HCT116 (cell line): ENCODE measurements at regions not wholly inside any gene's neighbourhood (a gene's known extent, or its start where the extent isn't known, plus 50 kb on each side); places are given as distances from the start of the nearest gene placed in this dataset.

Experiments used
- ATAC-seq: fragments of 200-7000 bp; cut with Tn5 transposase; 2 replicates; pipeline ENCODE4 v1.9.1; 2020; ENCODE audit warnings: mild to moderate bottlenecking, moderate library complexity
- BruUV-seq: library from RNA; stranded (reverse); fragments of 400-500 nt; replicated peaks from 2 replicates; lab custom pipeline; 2021; lab: Mats Ljungman, UMichigan
- CTCF ChIA-PET: fragments of 300-600 bp; sonication (Branson Sonifier 250); formaldehyde crosslinking; loops from one replicate; lab custom pipeline; 2021; ENCODE audit warnings: antibody characterized with exemption; lab: Charles Lee
- POLR2A ChIA-PET: fragments of 300-600, 350-600 bp; sonication (Branson Sonifier 250); formaldehyde crosslinking; loops from one replicate; lab custom pipeline; 2021; ENCODE audit warnings: antibody characterized with exemption; lab: Charles Lee
- RAD21 ChIA-PET, 2 experiments: fragments of 300-600 bp; sonication (Branson Sonifier 250); formaldehyde crosslinking; loops; one replicate each; lab custom pipeline; 2023; ENCODE audit warnings: low total read pairs in 2 of 2; ENCODE audit not compliant: uncharacterized antibody in 2 of 2, unreplicated experiment in 2 of 2, low non-redundant PET in 1 of 2; lab: Charles Lee
- DNase-seq: peaks from one replicate; pipeline ENCODE4 v3.0.0-alpha.2; 2010; ENCODE audit warnings: low read depth, low spot score
- H2AFZ ChIP-seq: fragments of 200-600 bp; shearing (Covaris generic), sonication (generic); 2 replicates; pipeline ENCODE4 v1.6.1; 2017; ENCODE audit warnings: low read depth, mixed run types, mixed read lengths, antibody characterized with exemption, low read length; ENCODE audit not compliant: poor library complexity, severe bottlenecking
- H3K27ac ChIP-seq: 2 replicates; pipeline ENCODE4 v1.5.1; 2012; ENCODE audit warnings: low read depth, low read length
- H3K27me3 ChIP-seq: fragments of 200-600 bp; sonication (generic); 2 replicates; pipeline ENCODE4 v1.6.1; 2016; ENCODE audit warnings: mixed run types, low read length, mixed read lengths; ENCODE audit not compliant: insufficient read depth
- H3K36me3 ChIP-seq, 2 experiments: fragments of 200-500 bp in 1 of 2; fragments of 200-600 bp in 1 of 2; sonication (Bioruptor generic) in 1 of 2; sonication (generic) in 1 of 2; 2 replicates each; pipeline versions ENCODE4 v1.5.1 to v1.6.1; 2014 to 2016; ENCODE audit warnings: low read length in 2 of 2, inconsistent platforms in 1 of 2, mixed read lengths in 1 of 2, mixed run types in 1 of 2; ENCODE audit not compliant: insufficient read depth in 2 of 2, control insufficient read depth in 1 of 2
- H3K4me1 ChIP-seq, 2 experiments: fragments of 200-600 bp in 1 of 2; sonication (generic) in 1 of 2; 2 replicates each; pipeline versions ENCODE4 v1.5.1 to v1.6.1; 2012 to 2017; ENCODE audit warnings: low read length in 2 of 2, inconsistent platforms in 1 of 2, mild to moderate bottlenecking in 1 of 2, mixed read lengths in 1 of 2, mixed run types in 1 of 2, moderate library complexity in 1 of 2; ENCODE audit not compliant: insufficient read depth in 2 of 2, control insufficient read depth in 1 of 2
- H3K4me2 ChIP-seq: fragments of 200-600 bp; sonication (generic); 2 replicates; pipeline ENCODE4 v1.6.1; 2017; ENCODE audit warnings: mixed run types, low read length, mixed read lengths
- H3K4me3 ChIP-seq, 2 experiments: fragments of 200-600 bp in 1 of 2; sonication (generic) in 1 of 2; replicated peaks in 1 of 2; 2 replicates each; pipeline ENCODE4 v1.5.1; 2011 to 2016; ENCODE audit warnings: low read length in 2 of 2, control low read depth in 1 of 2, low read depth in 1 of 2, mild to moderate bottlenecking in 1 of 2, mixed read lengths in 1 of 2, mixed run types in 1 of 2
- H3K79me2 ChIP-seq: fragments of 200-600 bp; sonication (generic); 2 replicates; pipeline ENCODE4 v1.6.1; 2017; ENCODE audit warnings: mild to moderate bottlenecking, mixed run types, low read length, moderate library complexity, mixed read lengths; ENCODE audit not compliant: insufficient read depth
- H3K9ac ChIP-seq: fragments of 200-600 bp; sonication (generic); 2 replicates; pipeline ENCODE4 v1.6.1; 2016; ENCODE audit warnings: low read length, mixed read lengths
- H3K9me2 ChIP-seq: fragments of 200-600 bp; sonication (generic), shearing (Covaris generic); 2 replicates; pipeline ENCODE4 v1.6.1; 2017; ENCODE audit warnings: mixed run types, mild to moderate bottlenecking, moderate library complexity; ENCODE audit not compliant: insufficient read depth
- H3K9me3 ChIP-seq, 2 experiments: fragments of 200-500 bp in 1 of 2; fragments of 200-600 bp in 1 of 2; sonication (Bioruptor generic) in 1 of 2; sonication (generic) in 1 of 2; 2 replicates each; pipeline ENCODE4 v1.6.1; 2014 to 2017; ENCODE audit warnings: low read length in 2 of 2, mixed read lengths in 2 of 2, inconsistent platforms in 1 of 2, low read depth in 1 of 2, mild to moderate bottlenecking in 1 of 2, mixed run types in 1 of 2, moderate library complexity in 1 of 2; ENCODE audit not compliant: control insufficient read depth in 1 of 2, insufficient read depth in 1 of 2
- H4K20me1 ChIP-seq: fragments of 200-600 bp; sonication (generic), shearing (Covaris generic); 2 replicates; pipeline ENCODE4 v1.6.1; 2017; ENCODE audit warnings: mixed run types, mild to moderate bottlenecking, moderate library complexity; ENCODE audit not compliant: insufficient read depth
- EZH2 ChIP-seq: fragments of 200-600 bp; sonication (generic); IDR thresholded peaks from 2 replicates; pipeline ENCODE4 v1.6.1; 2017; ENCODE audit warnings: antibody characterized with exemption, mixed run types
- POLR2A ChIP-seq: IDR thresholded peaks from 2 replicates; pipeline ENCODE4 v1.7.0; 2011; ENCODE audit warnings: borderline replicate concordance; ENCODE audit not compliant: insufficient read depth, insufficient read length; ENCODE audit errors: extremely low read depth
- POLR2AphosphoS5 ChIP-seq: IDR thresholded peaks from 2 replicates; pipeline ENCODE4 v1.6.1; 2011; ENCODE audit warnings: mild to moderate bottlenecking, low read depth, low read length, moderate library complexity
- RAD21 ChIP-seq: IDR thresholded peaks from 2 replicates; pipeline ENCODE4 v1.6.1; 2012; ENCODE audit warnings: low read depth, mild to moderate bottlenecking
- SIN3A ChIP-seq: IDR thresholded peaks from 2 replicates; pipeline ENCODE4 v1.6.1; 2012; ENCODE audit warnings: low read depth
- TCF7L2 ChIP-seq: IDR thresholded peaks from 2 replicates; pipeline ENCODE4 v1.7.0; 2011; ENCODE audit warnings: borderline replicate concordance, inconsistent platforms; ENCODE audit not compliant: insufficient read depth, insufficient read length; ENCODE audit errors: extremely low read depth
- intact Hi-C: fragments of 100-400 bp; cut with micrococcal nuclease; formaldehyde crosslinking; loops from 2 replicates; pipeline ENCODE4 v1.10.0; 2022
- TF ChIP-seq, protein P1 (sequence below), 3 experiments: fragments of 200-600 bp in 1 of 3; sonication (generic) in 1 of 3; IDR thresholded peaks in 2 of 3; conservative IDR thresholded peaks in 1 of 3; 2 replicates each; pipeline ENCODE4 v1.5.1; 2012 to 2017; ENCODE audit warnings: low read depth in 2 of 3, low read length in 2 of 3, antibody characterized with exemption in 1 of 3, borderline replicate concordance in 1 of 3, control low read depth in 1 of 3, mild to moderate bottlenecking in 1 of 3, mixed read lengths in 1 of 3, mixed run types in 1 of 3, moderate library complexity in 1 of 3; ENCODE audit not compliant: insufficient read depth in 1 of 3
- TF ChIP-seq, protein P2 (sequence below): IDR thresholded peaks from 2 replicates; pipeline ENCODE4 v1.6.1; 2012

DNA sequence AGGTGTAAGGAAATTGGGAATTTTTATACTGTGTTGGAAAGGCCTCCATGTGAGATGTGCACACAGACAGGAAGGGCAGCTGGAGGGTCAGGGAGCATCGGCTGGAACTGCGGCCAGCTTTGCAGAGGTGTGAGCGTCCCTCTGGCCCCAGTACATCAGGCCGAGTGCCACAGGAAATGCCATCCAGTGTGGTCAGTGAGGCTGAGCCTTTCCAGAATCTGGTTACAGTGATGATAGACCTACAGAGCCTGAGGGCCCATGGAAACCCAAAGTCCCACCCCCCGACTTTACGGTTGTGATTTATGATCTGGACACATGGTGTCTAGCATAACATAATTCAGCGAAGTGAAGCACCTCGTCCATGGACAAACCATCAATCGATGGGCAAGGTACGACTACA, 137.3 kb upstream of the PDE10A start (continued):
- TF ChIP-seq, protein P1, sequence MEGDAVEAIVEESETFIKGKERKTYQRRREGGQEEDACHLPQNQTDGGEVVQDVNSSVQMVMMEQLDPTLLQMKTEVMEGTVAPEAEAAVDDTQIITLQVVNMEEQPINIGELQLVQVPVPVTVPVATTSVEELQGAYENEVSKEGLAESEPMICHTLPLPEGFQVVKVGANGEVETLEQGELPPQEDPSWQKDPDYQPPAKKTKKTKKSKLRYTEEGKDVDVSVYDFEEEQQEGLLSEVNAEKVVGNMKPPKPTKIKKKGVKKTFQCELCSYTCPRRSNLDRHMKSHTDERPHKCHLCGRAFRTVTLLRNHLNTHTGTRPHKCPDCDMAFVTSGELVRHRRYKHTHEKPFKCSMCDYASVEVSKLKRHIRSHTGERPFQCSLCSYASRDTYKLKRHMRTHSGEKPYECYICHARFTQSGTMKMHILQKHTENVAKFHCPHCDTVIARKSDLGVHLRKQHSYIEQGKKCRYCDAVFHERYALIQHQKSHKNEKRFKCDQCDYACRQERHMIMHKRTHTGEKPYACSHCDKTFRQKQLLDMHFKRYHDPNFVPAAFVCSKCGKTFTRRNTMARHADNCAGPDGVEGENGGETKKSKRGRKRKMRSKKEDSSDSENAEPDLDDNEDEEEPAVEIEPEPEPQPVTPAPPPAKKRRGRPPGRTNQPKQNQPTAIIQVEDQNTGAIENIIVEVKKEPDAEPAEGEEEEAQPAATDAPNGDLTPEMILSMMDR (IDR thresholded peaks at IDR 0.05 in 2 of 3, conservative IDR thresholded peaks at IDR 0.05 in 1 of 3; ENCODE audit: borderline replicate concordance in 1 of 3, insufficient read depth in 1 of 3, low read depth in 2 of 3, low read length in 2 of 3): no peak
- TF ChIP-seq RAD21: no peak
- no peak for TF ChIP-seq TCF7L2
- no peak for TF ChIP-seq EZH2
- no peak for TF ChIP-seq POLR2A
- no peak for TF ChIP-seq POLR2AphosphoS5

DNA sequence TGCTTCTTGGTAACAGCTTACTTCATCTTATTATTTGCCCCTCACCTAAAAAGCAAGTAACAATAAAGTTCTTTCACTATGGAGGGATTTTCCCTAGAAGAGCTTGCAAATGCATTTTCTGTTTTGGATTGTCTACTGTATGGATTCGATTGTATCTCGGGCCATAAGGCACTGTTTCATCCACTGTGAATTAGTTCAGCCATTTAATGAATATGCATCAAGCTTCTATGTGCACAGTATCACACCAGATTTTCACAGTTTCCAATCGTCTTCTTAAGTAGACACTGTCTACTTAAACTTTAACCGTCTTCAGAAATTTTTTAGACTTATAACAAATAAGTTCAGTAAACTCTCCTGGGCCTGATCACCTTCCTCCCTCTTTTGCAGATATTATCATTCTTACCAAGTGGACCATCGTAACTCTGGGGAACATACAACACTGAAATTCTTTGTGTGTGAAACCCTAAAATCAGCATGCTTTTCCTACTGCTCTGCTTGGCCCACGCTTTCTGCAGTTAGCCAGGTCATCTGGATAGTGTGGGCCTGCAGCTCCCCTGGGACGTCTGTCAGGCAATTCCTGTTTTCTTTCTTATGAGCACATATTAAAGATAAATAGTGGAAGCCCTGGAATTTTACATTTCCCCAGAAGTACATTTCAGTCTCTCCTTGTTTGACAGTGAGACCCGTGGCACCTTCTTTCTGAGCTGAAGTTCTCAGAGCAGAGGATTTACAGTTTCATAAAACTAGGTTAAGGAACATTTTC, 136.5 kb upstream of the PDE10A start:
- no peaks in the 10 kb centered on the region for H3K27me3 ChIP-seq
- H3K9ac ChIP-seq: no peak overlapping the region
- H3K36me3 ChIP-seq: no peaks in the 10 kb centered on the region
- no peak for TF ChIP-seq SIN3A
- TF ChIP-seq, protein P2, sequence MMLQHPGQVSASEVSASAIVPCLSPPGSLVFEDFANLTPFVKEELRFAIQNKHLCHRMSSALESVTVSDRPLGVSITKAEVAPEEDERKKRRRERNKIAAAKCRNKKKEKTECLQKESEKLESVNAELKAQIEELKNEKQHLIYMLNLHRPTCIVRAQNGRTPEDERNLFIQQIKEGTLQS: no peak
- TF ChIP-seq, all 23 proteins: peak for 0
- no peak for DNase-seq
- H3K9me3 ChIP-seq: no peaks in the 10 kb centered on the region
- ChIA-PET POLR2A (no interaction called here), RAD21 (no interaction called here), CTCF (no interaction called here)
- intact Hi-C loops: no loop called here
- no peaks in the 10 kb centered on the region for H3K4me1 ChIP-seq
- no peak for ATAC-seq
- no peaks in the 10 kb centered on the region for H3K9me2 ChIP-seq
- H4K20me1 ChIP-seq: no peaks in the 10 kb centered on the region
- no TSS peak for BruUV-seq
- H2AFZ ChIP-seq: no peak overlapping the region
- no peaks in the 10 kb centered on the region for H3K79me2 ChIP-seq
- no peak overlapping the region for H3K4me2 ChIP-seq
- H3K4me3 ChIP-seq: no peak overlapping the region
- H3K27ac ChIP-seq: no peak overlapping the region
